ENCODE measurements at regions not wholly inside any gene's neighbourhood (a gene's known extent, or its start where the extent isn't known, plus 50 kb on each side); places are given as distances from the start of the nearest gene placed in this dataset.
"Not testable (repeated sequence)": the region's sequence is repeated elsewhere in the genome, so short reads cannot be mapped to it uniquely, and the experiment has no call there.

GRCh38 chr2:47728551-47728950 is 54.4 kb upstream of the MSH6 start:
- no peak for DNase-seq

GRCh38 chr2:47727956-47728355 is 55.0 kb upstream of the MSH6 start:
- DNase-seq = no peak

GRCh38 chr2:47726978-47727377 is 56.0 kb upstream of the MSH6 start:
- DNase-seq = not testable (repeated sequence)

GRCh38 chr2:47725808-47726207 is 57.1 kb upstream of the MSH6 start:
- no peak for DNase-seq

- DNase-seq = no peak
Observed at GRCh38 chr2:47724221-47724981, 58.5 kb upstream of the MSH6 start.

- DNase-seq = no peak
Observed at GRCh38 chr2:47721296-47721695, 61.6 kb upstream of the MSH6 start.

GRCh38 chr2:47720559-47720958 is 62.4 kb upstream of the MSH6 start:
- DNase-seq = no peak

- DNase-seq = no peak
Observed at GRCh38 chr2:47720036-47720435, 62.9 kb upstream of the MSH6 start.

- no peak for DNase-seq
Observed at GRCh38 chr2:47719099-47719498, 63.8 kb upstream of the MSH6 start.

GRCh38 chr2:47716307-47716706 is 66.6 kb upstream of the MSH6 start:
- not testable (repeated sequence) for DNase-seq

GRCh38 chr2:47715552-47715951 is 67.4 kb upstream of the MSH6 start:
- no peak for DNase-seq

- DNase-seq = no peak
Observed at GRCh38 chr2:47708801-47709499, 74.0 kb upstream of the MSH6 start.

GRCh38 chr2:47704287-47704686 is 78.7 kb upstream of the MSH6 start:
- DNase-seq = no peak

- no peak for DNase-seq
Observed at GRCh38 chr2:47699533-47700215, 83.3 kb upstream of the MSH6 start.

GRCh38 chr2:47698436-47698972 is 84.4 kb upstream of the MSH6 start:
- DNase-seq = not testable (repeated sequence)

GRCh38 chr2:47697681-47698435 is 85.1 kb upstream of the MSH6 start:
- not testable (repeated sequence) for DNase-seq

GRCh38 chr2:47697000-47697601 is 85.8 kb upstream of the MSH6 start:
- no peak for DNase-seq

GRCh38 chr2:47696478-47696831 is 86.5 kb upstream of the MSH6 start:
- DNase-seq = no peak

GRCh38 chr2:47695800-47696477 is 87.0 kb upstream of the MSH6 start:
- no peak for DNase-seq

- not testable (repeated sequence) for DNase-seq
Observed at GRCh38 chr2:47694451-47694850, 88.5 kb upstream of the MSH6 start.

All from anterior cingulate cortex (tissue), 58 donors.